Mesendoderm (in vitro differentiated cells): ENCODE measurements at regions not wholly inside any gene's neighbourhood (a gene's known extent, or its start where the extent isn't known, plus 50 kb on each side); places are given as distances from the start of the nearest gene placed in this dataset.
A peak's percentile ranks its signal among the peaks of the same experiment; 100 is the strongest.

Source experiments
- DNase-seq: peaks from one replicate; pipeline ENCODE4 v3.0.0; 2013
- H2AK5ac ChIP-seq: 2 replicates; pipeline ENCODE4 v1.6.1; 2013; ENCODE audit warnings: low read length, inconsistent platforms
- H2BK120ac ChIP-seq: 2 replicates; pipeline ENCODE4 v1.6.1; 2013; ENCODE audit warnings: low read depth, mild to moderate bottlenecking, low read length, moderate library complexity, mixed read lengths
- H2BK15ac ChIP-seq: replicated peaks from 2 replicates; pipeline ENCODE4 v1.6.1; 2013; ENCODE audit warnings: low read depth, mild to moderate bottlenecking, moderate library complexity
- H2BK5ac ChIP-seq: 2 replicates; pipeline ENCODE4 v1.6.1; 2013; ENCODE audit warnings: low read length, inconsistent platforms
- H3K18ac ChIP-seq: 2 replicates; pipeline ENCODE4 v1.6.1; 2013; ENCODE audit warnings: mild to moderate bottlenecking, low read length, mixed read lengths
- H3K23ac ChIP-seq: one replicate; pipeline ENCODE4 v1.6.1; 2013; ENCODE audit warnings: low read length
- H3K27ac ChIP-seq: 2 replicates; pipeline ENCODE4 v1.5.1; 2013; ENCODE audit warnings: low read depth, mild to moderate bottlenecking, inconsistent platforms, low read length, moderate library complexity
- H3K27me3 ChIP-seq: 2 replicates; pipeline ENCODE4 v1.6.1; 2013; ENCODE audit warnings: low read length, control low read depth, mild to moderate bottlenecking, inconsistent platforms; ENCODE audit not compliant: insufficient read depth, poor library complexity
- H3K36me3 ChIP-seq: 2 replicates; pipeline ENCODE4 v1.6.1; 2013; ENCODE audit warnings: low read length, inconsistent platforms; ENCODE audit not compliant: control insufficient read depth, insufficient read depth
- H3K4ac ChIP-seq: one replicate; pipeline ENCODE4 v1.6.1; 2013; ENCODE audit warnings: low read depth, mild to moderate bottlenecking, low read length, moderate library complexity
- H3K4me1 ChIP-seq: 2 replicates; pipeline ENCODE4 v1.6.1; 2013; ENCODE audit warnings: low read depth, low read length, inconsistent platforms; ENCODE audit not compliant: control insufficient read depth
- H3K4me2 ChIP-seq: 2 replicates; pipeline ENCODE4 v1.6.1; 2013; ENCODE audit warnings: low read length
- H3K4me3 ChIP-seq: 2 replicates; pipeline ENCODE4 v1.5.1; 2013; ENCODE audit warnings: mild to moderate bottlenecking, low read length
- H3K56ac ChIP-seq: one replicate; pipeline ENCODE4 v1.6.1; 2013; ENCODE audit warnings: low read length
- H3K79me1 ChIP-seq: 2 replicates; pipeline ENCODE4 v1.6.1; 2013; ENCODE audit warnings: low read length, inconsistent platforms
- H3K79me2 ChIP-seq: 2 replicates; pipeline ENCODE4 v1.6.1; 2013; ENCODE audit warnings: mild to moderate bottlenecking, low read length; ENCODE audit not compliant: control insufficient read depth, insufficient read depth
- H3K9ac ChIP-seq: 2 replicates; pipeline ENCODE4 v1.6.1; 2013; ENCODE audit warnings: low read length, inconsistent platforms
- H4K5ac ChIP-seq: one replicate; pipeline ENCODE4 v1.6.1; 2013; ENCODE audit warnings: low read length
- H4K8ac ChIP-seq: one replicate; pipeline ENCODE4 v1.6.1; 2013; ENCODE audit warnings: low read depth, mild to moderate bottlenecking, control low read depth, low read length, moderate library complexity
- WGBS: extraction: QIAGEN DNeasy Blood & Tissue Kit; methylation state at CpG from one replicate; pipeline ENCODE4 v1.1.7; 2013; ENCODE audit warnings: low lambda C conversion rate, missing lambda C conversion rate; ENCODE audit not compliant: insufficient coverage; ENCODE audit errors: extremely low coverage; 5-methylcytosine and 5-hydroxymethylcytosine counted together

- no peaks in the 10 kb centered on the region for H3K4me1 ChIP-seq
- H2BK5ac ChIP-seq, result no peak overlapping the region
- DNase-seq, result peak; percentile 21
- H4K5ac ChIP-seq, result no peak overlapping the region
- H3K4ac ChIP-seq, result no peak overlapping the region
- H3K79me1 ChIP-seq, result no peaks in the 10 kb centered on the region
- no peak overlapping the region for H3K18ac ChIP-seq
- H2BK15ac ChIP-seq, result no peak overlapping the region
- no peak overlapping the region for H3K56ac ChIP-seq
- no peak overlapping the region for H3K23ac ChIP-seq
- no peaks in the 10 kb centered on the region for H3K36me3 ChIP-seq
- H2AK5ac ChIP-seq, result no peak overlapping the region
- no peak overlapping the region for H3K4me2 ChIP-seq
- no peaks in the 10 kb centered on the region for H3K79me2 ChIP-seq
- H2BK120ac ChIP-seq, result no peak overlapping the region
- no peak overlapping the region for H4K8ac ChIP-seq
- WGBS, result no CpG with 5 or more reads among the region's 1 CpG
- H3K9ac ChIP-seq, result no peak overlapping the region
- H3K27ac ChIP-seq, result no peak overlapping the region
- H3K4me3 ChIP-seq, result no peak overlapping the region
- H3K27me3 ChIP-seq, result no peaks in the 10 kb centered on the region
These were observed 638.3 kb downstream of the HTR1A start for GRCh38 chr5:63323926-63324325.

- no peak overlapping the region for H3K27ac ChIP-seq
- no CpG with 5 or more reads among the region's 6 CpGs for WGBS
- no peak overlapping the region for H2BK5ac ChIP-seq
- no peak for DNase-seq
- no peaks in the 10 kb centered on the region for H3K79me1 ChIP-seq
- no peak overlapping the region for H2BK120ac ChIP-seq
- H3K79me2 ChIP-seq, result no peaks in the 10 kb centered on the region
- H2AK5ac ChIP-seq, result no peak overlapping the region
- H4K5ac ChIP-seq, result no peak overlapping the region
- no peak overlapping the region for H3K23ac ChIP-seq
- no peak overlapping the region for H3K9ac ChIP-seq
- H3K56ac ChIP-seq, result no peak overlapping the region
- H3K27me3 ChIP-seq, result no peaks in the 10 kb centered on the region
- no peaks in the 10 kb centered on the region for H3K36me3 ChIP-seq
- H4K8ac ChIP-seq, result no peak overlapping the region
- no peak overlapping the region for H3K4me2 ChIP-seq
- no peaks in the 10 kb centered on the region for H3K4me1 ChIP-seq
- no peak overlapping the region for H3K18ac ChIP-seq
- no peak overlapping the region for H2BK15ac ChIP-seq
- H3K4ac ChIP-seq, result no peak overlapping the region
- H3K4me3 ChIP-seq, result no peak overlapping the region
These were observed 647.7 kb downstream of the HTR1A start for GRCh38 chr5:63314551-63314950.

DNA sequence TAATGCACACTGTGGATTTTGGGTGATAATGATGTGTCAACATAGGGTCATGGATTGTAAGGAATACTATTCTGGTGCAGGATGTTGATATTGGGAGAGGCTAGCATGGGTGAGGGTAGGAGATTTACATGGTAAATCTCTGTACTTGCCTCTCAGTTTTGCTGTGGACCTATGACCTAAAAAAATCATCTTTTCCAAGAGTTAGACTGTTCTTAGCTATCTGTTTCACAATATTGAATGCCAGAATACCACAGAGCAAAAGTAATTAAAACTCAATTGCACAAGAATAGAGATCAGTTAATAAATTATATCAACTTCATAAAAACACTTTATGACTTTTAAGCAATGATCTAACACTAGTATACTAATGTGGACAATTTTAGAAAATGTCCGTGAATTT, 651.6 kb downstream of the HTR1A start:
- H3K4me2 ChIP-seq, result no peak overlapping the region
- no peak overlapping the region for H3K4ac ChIP-seq
- no peak overlapping the region for H3K18ac ChIP-seq
- H3K36me3 ChIP-seq, result no peaks in the 10 kb centered on the region
- H2BK120ac ChIP-seq, result no peak overlapping the region
- H3K27me3 ChIP-seq, result no peaks in the 10 kb centered on the region
- no peaks in the 10 kb centered on the region for H3K79me1 ChIP-seq
- WGBS, result no CpG with 5 or more reads among the region's 1 CpG
- no peak for DNase-seq
- H2AK5ac ChIP-seq, result no peak overlapping the region
- H3K4me3 ChIP-seq, result no peak overlapping the region
- no peak overlapping the region for H4K5ac ChIP-seq
- no peak overlapping the region for H3K9ac ChIP-seq
- H3K23ac ChIP-seq, result no peak overlapping the region
- no peaks in the 10 kb centered on the region for H3K4me1 ChIP-seq
- H2BK5ac ChIP-seq, result no peak overlapping the region
- no peak overlapping the region for H4K8ac ChIP-seq
- H3K27ac ChIP-seq, result no peak overlapping the region
- H3K79me2 ChIP-seq, result no peaks in the 10 kb centered on the region
- no peak overlapping the region for H2BK15ac ChIP-seq
- H3K56ac ChIP-seq, result no peak overlapping the region

GRCh38 chr5:63306909-63307308, 655.3 kb downstream of the HTR1A start:
- Histone ChIP-seq H3K27me3 (no peaks in the 10 kb centered on the region), H3K27ac (no peak overlapping the region), H2BK120ac (no peak overlapping the region), H3K79me2 (no peaks in the 10 kb centered on the region), H2BK5ac (no peak overlapping the region), H3K4me2 (no peak overlapping the region), H3K56ac (no peak overlapping the region), H3K18ac (no peak overlapping the region), H3K9ac (no peak overlapping the region), H2AK5ac (no peak overlapping the region), H3K4me1 (no peaks in the 10 kb centered on the region), H3K4me3 (no peak overlapping the region), H4K8ac (no peak overlapping the region), H4K5ac (no peak overlapping the region), H3K4ac (no peak overlapping the region), H3K79me1 (no peaks in the 10 kb centered on the region), H3K36me3 (no peaks in the 10 kb centered on the region), H3K23ac (no peak overlapping the region), H2BK15ac (no peak overlapping the region)
- no peak for DNase-seq
- no CpG with 5 or more reads among the region's 1 CpG for WGBS

GRCh38 chr5:63293317-63293716, 668.9 kb downstream of the HTR1A start:
- H4K8ac ChIP-seq, result no peak overlapping the region
- H3K36me3 ChIP-seq, result no peaks in the 10 kb centered on the region
- no peak overlapping the region for H2AK5ac ChIP-seq
- no peaks in the 10 kb centered on the region for H3K79me1 ChIP-seq
- no peak overlapping the region for H2BK5ac ChIP-seq
- no peak overlapping the region for H3K4ac ChIP-seq
- no peak overlapping the region for H2BK120ac ChIP-seq
- no peak overlapping the region for H2BK15ac ChIP-seq
- H3K56ac ChIP-seq, result no peak overlapping the region
- DNase-seq, result no peak
- no peaks in the 10 kb centered on the region for H3K4me1 ChIP-seq
- WGBS, result no CpG with 5 or more reads among the region's 1 CpG
- H3K4me3 ChIP-seq, result no peak overlapping the region
- H3K9ac ChIP-seq, result no peak overlapping the region
- H4K5ac ChIP-seq, result no peak overlapping the region
- no peak overlapping the region for H3K27ac ChIP-seq
- no peak overlapping the region for H3K4me2 ChIP-seq
- no peak overlapping the region for H3K18ac ChIP-seq
- no peaks in the 10 kb centered on the region for H3K27me3 ChIP-seq
- H3K23ac ChIP-seq, result no peak overlapping the region
- no peaks in the 10 kb centered on the region for H3K79me2 ChIP-seq

DNA sequence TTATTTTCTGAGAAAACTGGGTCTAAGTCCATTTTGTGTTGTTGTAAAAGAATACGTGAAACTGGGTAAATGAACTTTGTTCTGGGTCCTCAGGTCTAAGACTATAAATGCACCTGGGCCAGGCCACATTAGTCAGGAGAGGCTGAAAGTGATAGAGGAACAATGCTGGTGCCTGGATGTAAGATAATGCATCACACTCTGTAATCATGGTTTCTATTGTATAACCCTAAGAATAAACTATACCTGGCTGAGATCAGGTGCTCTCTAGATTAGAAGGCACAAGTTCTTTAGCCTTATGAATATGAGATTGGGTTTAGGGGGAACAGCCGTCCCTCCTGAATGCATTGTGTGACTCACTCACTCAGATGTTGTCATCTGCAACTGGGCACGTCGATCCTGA, 675.5 kb downstream of the HTR1A start:
- Histone ChIP-seq H3K79me2 (no peaks in the 10 kb centered on the region), H2BK5ac (no peak overlapping the region), H2BK120ac (no peak overlapping the region), H3K4me1 (no peaks in the 10 kb centered on the region), H3K36me3 (no peaks in the 10 kb centered on the region), H3K23ac (no peak overlapping the region), H4K5ac (no peak overlapping the region), H2AK5ac (no peak overlapping the region), H3K4ac (no peak overlapping the region), H3K27me3 (no peaks in the 10 kb centered on the region), H3K79me1 (no peaks in the 10 kb centered on the region), H3K4me3 (no peak overlapping the region), H3K4me2 (no peak overlapping the region), H3K18ac (no peak overlapping the region), H2BK15ac (no peak overlapping the region), H3K56ac (no peak overlapping the region), H3K27ac (no peak overlapping the region), H4K8ac (no peak overlapping the region), H3K9ac (no peak overlapping the region)
- WGBS, result no CpG with 5 or more reads among the region's 4 CpGs
- peak; percentile 3 for DNase-seq
